Glomerular endothelial cell (primary cell): ENCODE measurements at regions not wholly inside any gene's neighbourhood (a gene's known extent, or its start where the extent isn't known, plus 50 kb on each side); places are given as distances from the start of the nearest gene placed in this dataset.

Experiments used
- DNase-seq: peaks from one replicate; pipeline ENCODE4 v3.0.0-alpha.2; 2011; ENCODE audit warnings: low read depth, low spot score; ENCODE audit errors: extremely low read depth

- DNase-seq = no peak
Observed at GRCh38 chr13:61994174-61994573, 578.5 kb upstream of the PCDH20 start.

GRCh38 chr13:61989978-61990377 lies 574.3 kb upstream of the PCDH20 start:
- no peak for DNase-seq

DNA sequence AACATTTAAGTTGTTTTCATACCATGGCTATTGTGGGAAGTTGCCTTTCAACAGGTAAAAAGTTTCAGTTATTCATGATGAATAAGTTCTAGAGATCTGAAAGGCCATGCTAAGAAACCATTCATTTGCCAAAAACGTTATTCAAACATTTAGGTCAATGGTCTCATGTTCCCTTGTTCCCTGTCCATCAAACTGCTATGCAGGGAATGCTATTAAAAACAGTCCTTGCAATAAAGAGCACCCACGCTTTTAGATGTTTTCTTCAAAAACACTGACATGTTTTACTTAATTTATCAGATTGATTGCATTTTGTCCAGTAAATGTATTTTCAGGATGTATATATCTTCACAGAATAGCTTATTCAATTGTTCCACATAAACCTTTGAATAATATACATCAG lies 573.2 kb upstream of the PCDH20 start:
- no peak for DNase-seq

GRCh38 chr13:61975001-61975400 lies 559.4 kb upstream of the PCDH20 start:
- DNase-seq = no peak

DNA sequence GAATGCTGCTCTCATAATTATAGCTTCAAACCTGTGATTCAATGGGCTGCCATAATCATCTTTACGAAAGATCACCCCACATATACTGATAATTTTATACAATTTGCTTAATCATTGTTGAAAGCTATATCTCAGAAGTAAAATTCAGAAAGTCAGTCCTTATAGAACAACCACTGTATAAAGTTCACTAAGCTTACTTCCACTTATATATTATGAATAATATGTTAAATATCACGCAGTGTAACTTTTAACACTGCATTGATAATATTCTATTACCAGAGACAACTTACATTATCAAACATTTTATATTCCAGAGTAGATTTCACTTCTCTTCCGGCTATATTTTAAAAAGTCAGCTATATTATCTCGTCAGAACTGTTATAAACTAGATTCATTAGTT lies 550.1 kb upstream of the PCDH20 start:
- DNase-seq = no peak

- DNase-seq = no peak
Observed at GRCh38 chr13:61960981-61961380, 545.3 kb upstream of the PCDH20 start.

- no peak for DNase-seq
Observed at GRCh38 chr13:61954092-61954491, 538.4 kb upstream of the PCDH20 start.

GRCh38 chr13:61950828-61951227 lies 535.2 kb upstream of the PCDH20 start:
- no peak for DNase-seq

DNA sequence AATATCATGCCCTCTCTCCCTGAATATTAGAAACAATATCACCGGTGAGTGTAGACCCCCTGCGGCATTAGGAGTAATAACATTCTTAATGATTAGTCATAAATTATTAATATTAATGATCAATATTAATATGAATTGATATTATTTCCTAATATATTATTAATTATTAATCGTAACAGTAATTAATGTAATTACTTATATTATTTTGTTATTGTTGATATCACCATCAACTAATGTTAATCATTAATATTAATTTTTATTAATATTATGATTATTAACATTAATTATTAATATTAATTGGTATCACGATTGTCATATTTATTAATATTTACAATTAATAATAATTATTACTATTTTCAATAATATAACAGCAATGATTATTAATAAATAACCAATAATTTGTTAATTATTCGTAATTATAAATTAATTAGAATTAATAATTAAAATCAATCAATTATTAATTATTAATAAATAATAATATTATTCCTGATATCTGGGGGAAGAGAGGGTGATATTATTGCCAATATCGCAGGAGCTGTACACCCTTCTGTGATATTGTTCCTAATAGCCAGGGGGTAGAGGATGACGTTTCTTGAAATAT lies 528.8 kb upstream of the PCDH20 start:
- no peak for DNase-seq

GRCh38 chr13:61935710-61936109 lies 520.1 kb upstream of the PCDH20 start:
- DNase-seq = no peak

DNA sequence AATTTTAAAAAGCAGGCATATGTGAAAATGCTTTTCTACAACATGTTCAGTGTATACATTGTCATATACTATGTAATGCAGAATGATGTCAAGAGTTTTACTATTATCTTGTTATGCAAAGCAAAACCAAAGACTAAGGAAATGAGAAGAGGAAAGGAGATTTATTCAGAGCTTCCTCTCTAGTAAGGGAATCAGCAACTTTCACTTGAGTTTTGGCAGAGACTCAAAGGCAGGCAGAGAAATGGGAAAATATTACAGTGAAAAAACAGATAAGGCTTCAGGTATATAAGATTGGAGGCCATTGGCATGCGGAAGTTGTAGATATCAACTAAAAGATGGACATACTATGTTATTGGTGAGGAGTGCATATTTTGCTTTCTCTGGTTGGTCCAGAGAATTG lies 512.0 kb upstream of the PCDH20 start:
- DNase-seq = no peak

- no peak for DNase-seq
Observed at GRCh38 chr13:61918841-61919240, 503.2 kb upstream of the PCDH20 start.

- no peak for DNase-seq
Observed at GRCh38 chr13:61916483-61916882, 500.8 kb upstream of the PCDH20 start.

- DNase-seq = no peak
Observed at GRCh38 chr13:61913183-61913582, 497.5 kb upstream of the PCDH20 start.

DNA sequence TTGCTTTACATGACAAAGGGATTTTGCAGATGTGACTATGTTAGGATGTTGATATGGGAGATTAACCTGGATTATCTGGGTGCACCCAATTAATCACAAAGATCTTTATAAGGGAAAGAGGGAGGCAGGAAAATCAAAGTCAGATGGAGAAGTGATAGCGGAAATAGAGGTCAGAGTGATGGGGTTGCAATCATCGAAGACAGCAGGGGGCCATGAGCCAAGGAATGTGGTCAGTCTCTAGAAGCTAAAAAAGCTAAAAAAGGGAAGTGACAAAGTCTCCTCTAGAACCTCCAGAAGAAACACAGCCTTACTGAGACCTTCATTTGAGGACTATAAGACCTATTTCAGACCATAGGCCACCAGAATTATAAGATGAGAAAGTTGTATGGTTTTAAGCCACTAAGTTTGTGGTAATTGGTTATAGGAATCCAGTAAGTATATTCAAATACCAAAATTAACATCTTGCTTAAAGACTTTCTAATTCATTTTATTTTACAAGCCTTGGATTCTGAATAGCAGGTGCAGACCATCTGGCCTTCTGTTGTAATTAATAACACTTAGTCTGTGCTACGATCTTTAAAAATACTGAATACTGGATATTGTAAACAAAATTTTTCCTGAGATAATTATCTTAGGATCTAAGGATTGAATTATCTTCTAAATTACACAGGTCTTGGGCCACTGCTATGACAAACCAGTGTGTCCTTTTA lies 493.4 kb upstream of the PCDH20 start:
- no peak for DNase-seq

DNA sequence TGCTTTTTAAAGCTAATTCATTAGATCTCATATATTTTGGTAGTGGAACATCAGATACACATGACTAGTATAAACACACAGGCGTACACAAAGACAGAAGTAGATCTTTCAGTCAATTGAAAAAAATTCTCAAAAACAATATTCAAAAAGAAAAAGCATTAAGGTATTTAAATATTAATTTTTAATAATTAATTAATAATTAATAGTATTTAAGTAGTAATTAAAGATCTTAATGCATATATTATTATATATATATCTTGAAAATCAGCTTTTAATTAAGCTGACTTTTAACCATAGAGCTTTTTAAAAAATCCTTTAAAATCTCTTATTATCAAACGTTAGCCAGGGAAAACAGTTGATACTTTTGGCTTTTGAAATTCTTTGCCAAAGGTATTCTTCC lies 489.4 kb upstream of the PCDH20 start:
- no peak for DNase-seq

DNA sequence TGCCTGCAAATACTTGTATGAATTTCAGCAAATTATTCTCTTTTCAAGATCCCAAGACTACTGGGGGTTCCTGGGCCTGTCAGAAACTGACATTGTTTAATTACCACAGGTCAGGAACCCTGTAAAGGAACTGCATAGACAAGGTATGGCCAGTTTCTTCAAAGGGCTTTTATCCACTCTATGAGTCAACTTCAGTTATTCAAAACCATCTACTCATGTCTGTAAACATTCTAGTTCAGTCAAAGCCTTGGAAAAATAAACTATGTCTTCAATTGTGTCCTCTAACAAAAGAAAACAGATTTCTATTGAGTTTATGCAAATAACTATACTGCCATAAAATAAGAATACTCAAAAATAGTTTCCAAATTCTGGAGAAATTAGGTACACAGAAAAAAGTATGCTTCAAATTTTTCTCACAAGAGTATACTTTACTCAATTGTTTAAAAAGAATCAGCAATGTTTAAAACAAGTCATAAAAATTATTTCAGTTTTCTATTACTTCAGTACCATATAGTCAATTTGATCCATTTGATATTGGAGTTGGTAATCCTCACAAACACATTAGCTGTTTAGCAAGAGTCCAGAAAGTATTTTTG lies 486.4 kb upstream of the PCDH20 start:
- no peak for DNase-seq

- no peak for DNase-seq
Observed at GRCh38 chr13:61900033-61900432, 484.4 kb upstream of the PCDH20 start.

DNA sequence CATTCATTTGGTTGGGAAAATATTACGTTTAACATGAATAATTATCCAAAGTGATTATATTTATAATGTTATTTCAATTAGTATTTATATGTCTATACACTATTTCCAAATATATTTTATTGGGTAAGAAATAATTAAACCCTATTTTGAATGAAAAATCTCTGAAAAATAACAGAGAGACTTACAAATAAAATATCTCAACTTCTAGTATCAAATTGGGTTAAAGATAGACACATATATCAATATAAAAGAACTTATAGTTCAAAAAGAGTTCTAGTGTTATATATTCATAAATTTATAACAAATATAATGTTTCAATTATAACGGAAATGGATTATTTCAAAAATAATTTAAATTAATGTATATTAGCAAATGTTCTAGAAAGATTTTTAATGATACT lies 482.6 kb upstream of the PCDH20 start:
- no peak for DNase-seq

- DNase-seq = no peak
Observed at GRCh38 chr13:61891401-61891800, 475.8 kb upstream of the PCDH20 start.

GRCh38 chr13:61884830-61885229 lies 469.2 kb upstream of the PCDH20 start:
- no peak for DNase-seq

GRCh38 chr13:61880578-61881283 lies 465.1 kb upstream of the PCDH20 start:
- DNase-seq = no peak
